SK-N-SH (cell line): ENCODE measurements at regions not wholly inside any gene's neighbourhood (a gene's known extent, or its start where the extent isn't known, plus 50 kb on each side); places are given as distances from the start of the nearest gene placed in this dataset.

Experiments used
- CTCF ChIA-PET: fragments of 300-600, 350-600 bp; formaldehyde crosslinking; extraction: SDS; loops from one replicate; lab custom pipeline; 2021; lab: Yijun Ruan, JAX
- POLR2A ChIA-PET: fragments of 350-600 bp; sonication (Branson Sonifier 250); formaldehyde crosslinking; extraction: SDS; loops from one replicate; lab custom pipeline; 2020; ENCODE audit warnings: antibody characterized with exemption, inconsistent platforms; lab: Yijun Ruan, JAX
- DNase-seq: peaks from one replicate; pipeline ENCODE4 v3.0.0; 2012
- H2AFZ ChIP-seq: fragments of 200-600 bp; sonication (generic); 2 replicates; pipeline ENCODE4 v1.8.1; 2016; ENCODE audit warnings: antibody characterized with exemption, mild to moderate bottlenecking, low read depth
- H3F3A ChIP-seq: fragments of 200-600 bp; sonication (generic); replicated peaks from 2 replicates; pipeline ENCODE3; 2016; ENCODE audit warnings: antibody characterized with exemption, mild to moderate bottlenecking; ENCODE audit not compliant: insufficient read depth
- H3K27ac ChIP-seq, 2 experiments: fragments of 200-500 bp in 1 of 2; fragments of 200-600 bp in 1 of 2; sonication (Bioruptor generic) in 1 of 2; sonication (generic), shearing (Covaris generic) in 1 of 2; 2 replicates each; pipeline versions ENCODE4 v1.5.1 to v1.6.1; 2014 to 2016; ENCODE audit warnings: low read depth in 2 of 2, inconsistent platforms in 1 of 2, low read length in 1 of 2, mild to moderate bottlenecking in 1 of 2, mixed read lengths in 1 of 2
- H3K27me3 ChIP-seq: fragments of 200-600 bp; sonication (generic), shearing (Covaris generic); 2 replicates; pipeline ENCODE4 v1.6.1; 2016; ENCODE audit warnings: mixed run types; ENCODE audit not compliant: insufficient read depth
- H3K36me3 ChIP-seq, 2 experiments: fragments of 200-500 bp in 1 of 2; fragments of 200-600 bp in 1 of 2; sonication (Bioruptor generic) in 1 of 2; sonication (generic) in 1 of 2; replicated peaks in 1 of 2; 2 replicates each; pipeline versions ENCODE3 to v1.5.1; 2014 to 2016; ENCODE audit warnings: low read length in 1 of 2, mild to moderate bottlenecking in 1 of 2; ENCODE audit not compliant: insufficient read depth in 2 of 2, control insufficient read depth in 1 of 2
- H3K4me1 ChIP-seq, 2 experiments: fragments of 200-500 bp in 1 of 2; fragments of 200-600 bp in 1 of 2; sonication (Bioruptor generic) in 1 of 2; sonication (generic), shearing (Covaris generic) in 1 of 2; 2 replicates each; pipeline versions ENCODE4 v1.5.1 to v1.6.1; 2014 to 2016; ENCODE audit warnings: low read depth in 1 of 2, low read length in 1 of 2, mixed run types in 1 of 2; ENCODE audit not compliant: insufficient read depth in 2 of 2, control insufficient read depth in 1 of 2
- H3K4me2 ChIP-seq: fragments of 200-600 bp; sonication (generic), shearing (Covaris generic); 2 replicates; pipeline ENCODE4 v1.6.1; 2017; ENCODE audit warnings: mixed run types
- H3K4me3 ChIP-seq, 2 experiments: fragments of 200-500 bp in 1 of 2; fragments of 200-600 bp in 1 of 2; sonication (Bioruptor generic) in 1 of 2; sonication (generic), shearing (Covaris generic) in 1 of 2; 2 replicates each; pipeline versions ENCODE4 v1.5.1 to v1.8.1; 2014 to 2016; ENCODE audit warnings: low read depth in 2 of 2, inconsistent platforms in 1 of 2, low read length in 1 of 2, mild to moderate bottlenecking in 1 of 2, mixed read lengths in 1 of 2, moderate library complexity in 1 of 2
- H3K79me2 ChIP-seq: fragments of 200-600 bp; sonication (generic); 2 replicates; pipeline ENCODE4 v1.8.1; 2017; ENCODE audit warnings: mild to moderate bottlenecking; ENCODE audit not compliant: insufficient read depth
- H3K9ac ChIP-seq: fragments of 200-600 bp; sonication (generic); 2 replicates; pipeline ENCODE4 v1.6.1; 2017; ENCODE audit warnings: mixed run types
- H3K9me2 ChIP-seq: fragments of 200-600 bp; sonication (generic); 2 replicates; pipeline ENCODE4 v1.6.1; 2017; ENCODE audit warnings: mixed run types
- H3K9me3 ChIP-seq: fragments of 200-600 bp; sonication (generic); 2 replicates; pipeline ENCODE4 v1.6.1; 2017; ENCODE audit warnings: mixed run types, mild to moderate bottlenecking, moderate library complexity
- H4K20me1 ChIP-seq: fragments of 200-600 bp; sonication (generic); 2 replicates; pipeline ENCODE4 v1.6.1; 2017; ENCODE audit warnings: mild to moderate bottlenecking, mixed run types; ENCODE audit not compliant: insufficient read depth
- FOSL2 ChIP-seq: IDR thresholded peaks from 2 replicates; pipeline ENCODE4 v1.4.0; 2012; ENCODE audit warnings: low read depth, mild to moderate bottlenecking, moderate library complexity, borderline replicate concordance
- FOXM1 ChIP-seq: IDR thresholded peaks from 2 replicates; pipeline ENCODE4 v1.4.0; 2012; ENCODE audit warnings: low read depth, mild to moderate bottlenecking
- MEF2A ChIP-seq: IDR thresholded peaks from 2 replicates; pipeline ENCODE4 v1.4.0; 2012; ENCODE audit warnings: low read depth, borderline replicate concordance
- MXI1 ChIP-seq: IDR thresholded peaks from 2 replicates; pipeline ENCODE4 v1.6.1; 2012; ENCODE audit warnings: mild to moderate bottlenecking, low read depth, low read length, improper control_type of control experiment
- NRF1 ChIP-seq: IDR thresholded peaks from 2 replicates; pipeline ENCODE4 v1.6.1; 2012; ENCODE audit warnings: low read depth, mild to moderate bottlenecking, low read length
- POLR2AphosphoS5 ChIP-seq: IDR thresholded peaks from 2 replicates; pipeline ENCODE4 v1.6.1; 2012; ENCODE audit warnings: low read depth, low read length
- RAD21 ChIP-seq: IDR thresholded peaks from 2 replicates; pipeline ENCODE4 v1.6.1; 2012; ENCODE audit warnings: mild to moderate bottlenecking, low read length
- RFX5 ChIP-seq: IDR thresholded peaks from 2 replicates; pipeline ENCODE4 v1.6.1; 2012; ENCODE audit warnings: mild to moderate bottlenecking, improper control_type of control experiment, low read length
- RXRA ChIP-seq: IDR thresholded peaks from 2 replicates; pipeline ENCODE4 v1.4.0; 2012; ENCODE audit warnings: low read depth, mild to moderate bottlenecking, borderline replicate concordance
- SIN3A ChIP-seq: IDR thresholded peaks from 2 replicates; pipeline ENCODE4 v1.6.1; 2012; ENCODE audit warnings: low read depth, mild to moderate bottlenecking, low read length, moderate library complexity, borderline replicate concordance
- TAF1 ChIP-seq: IDR thresholded peaks from 2 replicates; pipeline ENCODE4 v1.6.1; 2012; ENCODE audit warnings: low read depth, mild to moderate bottlenecking, low read length, moderate library complexity, borderline replicate concordance
- WGBS: methylation state at CpG from one replicate; pipeline ENCODE4 v1.1.6; 2017; ENCODE audit warnings: low lambda C conversion rate; 5-methylcytosine and 5-hydroxymethylcytosine counted together
- TF ChIP-seq, protein P1 (sequence below): IDR thresholded peaks from 2 replicates; pipeline ENCODE4; 2012
- TF ChIP-seq, protein P2 (sequence below): fragments of 150-350 bp; IDR thresholded peaks from 2 replicates; pipeline ENCODE4 v1.6.1; 2016; ENCODE audit warnings: mild to moderate bottlenecking, low read depth, low read length
- TF ChIP-seq, protein P3 (sequence below): fragments of 150-350 bp; IDR thresholded peaks from 2 replicates; pipeline ENCODE4 v1.6.1; 2017; ENCODE audit warnings: antibody characterized with exemption, low read length, low read depth, borderline replicate concordance
- TF ChIP-seq, protein P4 (sequence below): fragments of 200-600 bp; sonication (generic); IDR thresholded peaks from 2 replicates; pipeline ENCODE4 v1.6.1; 2017; ENCODE audit warnings: antibody characterized with exemption, mild to moderate bottlenecking, moderate library complexity

DNA sequence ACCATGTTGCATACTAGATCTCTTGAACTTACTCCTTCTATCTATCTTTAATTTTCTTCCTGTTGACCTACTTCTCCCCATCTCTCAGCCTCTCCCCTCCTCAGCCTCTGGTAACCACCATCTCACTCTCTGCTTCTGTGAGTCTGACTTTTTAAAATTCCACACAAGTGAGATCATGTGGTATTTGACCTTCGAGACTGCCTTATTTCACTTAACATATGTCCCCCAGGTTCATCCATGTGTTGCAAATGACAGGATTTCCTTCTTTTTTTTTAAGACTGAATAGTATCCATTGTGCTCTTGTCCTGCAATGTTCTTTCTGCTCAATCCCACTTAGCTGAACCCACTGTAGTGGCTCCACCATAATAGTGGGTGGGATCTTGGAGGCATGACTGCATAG, 51.4 kb upstream of the DNAJC1 start:
- Histone ChIP-seq H3K9ac (no peak overlapping the region), H2AFZ (peak overlapping the region; percentile 43; the same call in 1 of the 2 replicates), H4K20me1 (no peaks in the 10 kb centered on the region), H3K79me2 (no peaks in the 10 kb centered on the region), H3K9me3 (no peaks in the 10 kb centered on the region), H3K9me2 (no peaks in the 10 kb centered on the region), H3K36me3 (no peaks in the 10 kb centered on the region), H3K4me2 (no peak overlapping the region), H3K27ac (no peak overlapping the region), H3K4me1 (no peaks in the 10 kb centered on the region), H3K4me3 (no peak overlapping the region), H3F3A (no peaks in the 10 kb centered on the region), H3K27me3 (no peaks in the 10 kb centered on the region)
- CTCF ChIA-PET: interaction anchor here (1.6 kb wide), 1 partner anchor 64 kb away, joined by 4 read pairs; no protein-coding TSS in a partner anchor
- POLR2A ChIA-PET: no interaction called here
- no peak for DNase-seq
- WGBS: 3% methylated on average over 1 of the region's 1 CpG
- TF ChIP-seq RFX5: no peak
- no peak for TF ChIP-seq MEF2A
- no peak for TF ChIP-seq MXI1
- TF ChIP-seq, protein P1, sequence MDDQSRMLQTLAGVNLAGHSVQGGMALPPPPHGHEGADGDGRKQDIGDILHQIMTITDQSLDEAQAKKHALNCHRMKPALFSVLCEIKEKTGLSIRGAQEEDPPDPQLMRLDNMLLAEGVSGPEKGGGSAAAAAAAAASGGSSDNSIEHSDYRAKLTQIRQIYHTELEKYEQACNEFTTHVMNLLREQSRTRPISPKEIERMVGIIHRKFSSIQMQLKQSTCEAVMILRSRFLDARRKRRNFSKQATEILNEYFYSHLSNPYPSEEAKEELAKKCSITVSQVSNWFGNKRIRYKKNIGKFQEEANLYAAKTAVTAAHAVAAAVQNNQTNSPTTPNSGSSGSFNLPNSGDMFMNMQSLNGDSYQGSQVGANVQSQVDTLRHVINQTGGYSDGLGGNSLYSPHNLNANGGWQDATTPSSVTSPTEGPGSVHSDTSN: no peak
- TF ChIP-seq FOSL2: no peak
- TF ChIP-seq, protein P2, sequence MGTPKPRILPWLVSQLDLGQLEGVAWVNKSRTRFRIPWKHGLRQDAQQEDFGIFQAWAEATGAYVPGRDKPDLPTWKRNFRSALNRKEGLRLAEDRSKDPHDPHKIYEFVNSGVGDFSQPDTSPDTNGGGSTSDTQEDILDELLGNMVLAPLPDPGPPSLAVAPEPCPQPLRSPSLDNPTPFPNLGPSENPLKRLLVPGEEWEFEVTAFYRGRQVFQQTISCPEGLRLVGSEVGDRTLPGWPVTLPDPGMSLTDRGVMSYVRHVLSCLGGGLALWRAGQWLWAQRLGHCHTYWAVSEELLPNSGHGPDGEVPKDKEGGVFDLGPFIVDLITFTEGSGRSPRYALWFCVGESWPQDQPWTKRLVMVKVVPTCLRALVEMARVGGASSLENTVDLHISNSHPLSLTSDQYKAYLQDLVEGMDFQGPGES: no peak
- TF ChIP-seq SIN3A: no peak
- TF ChIP-seq TAF1: no peak
- TF ChIP-seq, protein P3, sequence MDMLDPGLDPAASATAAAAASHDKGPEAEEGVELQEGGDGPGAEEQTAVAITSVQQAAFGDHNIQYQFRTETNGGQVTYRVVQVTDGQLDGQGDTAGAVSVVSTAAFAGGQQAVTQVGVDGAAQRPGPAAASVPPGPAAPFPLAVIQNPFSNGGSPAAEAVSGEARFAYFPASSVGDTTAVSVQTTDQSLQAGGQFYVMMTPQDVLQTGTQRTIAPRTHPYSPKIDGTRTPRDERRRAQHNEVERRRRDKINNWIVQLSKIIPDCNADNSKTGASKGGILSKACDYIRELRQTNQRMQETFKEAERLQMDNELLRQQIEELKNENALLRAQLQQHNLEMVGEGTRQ: no peak
- TF ChIP-seq RXRA: no peak
- TF ChIP-seq NRF1: no peak
- no peak for TF ChIP-seq POLR2AphosphoS5
- TF ChIP-seq FOXM1: no peak
- TF ChIP-seq, protein P4, sequence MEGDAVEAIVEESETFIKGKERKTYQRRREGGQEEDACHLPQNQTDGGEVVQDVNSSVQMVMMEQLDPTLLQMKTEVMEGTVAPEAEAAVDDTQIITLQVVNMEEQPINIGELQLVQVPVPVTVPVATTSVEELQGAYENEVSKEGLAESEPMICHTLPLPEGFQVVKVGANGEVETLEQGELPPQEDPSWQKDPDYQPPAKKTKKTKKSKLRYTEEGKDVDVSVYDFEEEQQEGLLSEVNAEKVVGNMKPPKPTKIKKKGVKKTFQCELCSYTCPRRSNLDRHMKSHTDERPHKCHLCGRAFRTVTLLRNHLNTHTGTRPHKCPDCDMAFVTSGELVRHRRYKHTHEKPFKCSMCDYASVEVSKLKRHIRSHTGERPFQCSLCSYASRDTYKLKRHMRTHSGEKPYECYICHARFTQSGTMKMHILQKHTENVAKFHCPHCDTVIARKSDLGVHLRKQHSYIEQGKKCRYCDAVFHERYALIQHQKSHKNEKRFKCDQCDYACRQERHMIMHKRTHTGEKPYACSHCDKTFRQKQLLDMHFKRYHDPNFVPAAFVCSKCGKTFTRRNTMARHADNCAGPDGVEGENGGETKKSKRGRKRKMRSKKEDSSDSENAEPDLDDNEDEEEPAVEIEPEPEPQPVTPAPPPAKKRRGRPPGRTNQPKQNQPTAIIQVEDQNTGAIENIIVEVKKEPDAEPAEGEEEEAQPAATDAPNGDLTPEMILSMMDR: no peak
- TF ChIP-seq RAD21: no peak
